Gastrocnemius medialis (tissue), 4 donors: ENCODE measurements at regions not wholly inside any gene's neighbourhood (a gene's known extent, or its start where the extent isn't known, plus 50 kb on each side); places are given as distances from the start of the nearest gene placed in this dataset.

ENCODE experiments used
- ATAC-seq, 2 donors: fragments of 150-250 bp; one replicate each; pipeline ENCODE4 v1.9.1; 2016
- DNase-seq, 2 donors: peaks; one replicate each; pipeline ENCODE4 v3.0.0-alpha.2; 2019
- H3K27ac ChIP-seq, 4 donors: fragments of 200-600 bp; sonication (generic); 1 replicate in 1 of 4; 2 replicates in 3 of 4; pipeline ENCODE4 v1.5.1; 2016 to 2018; ENCODE audit warnings: mild to moderate bottlenecking in 2 of 4, moderate library complexity in 1 of 4
- H3K27me3 ChIP-seq, 3 donors: fragments of 200-600 bp; sonication (generic) in 2 of 3; 1 replicate in 1 of 3; 2 replicates in 2 of 3; pipeline versions ENCODE4 v1.5.1 to v1.6.0; 2016 to 2019; ENCODE audit warnings: mild to moderate bottlenecking in 1 of 3, moderate library complexity in 1 of 3
- H3K36me3 ChIP-seq, 2 donors: fragments of 200-600 bp; sonication (generic) in 1 of 2; one replicate each; pipeline ENCODE4 v1.5.1; 2017 to 2018
- H3K4me1 ChIP-seq, 2 donors: fragments of 200-600 bp; sonication (generic) in 1 of 2; one replicate each; pipeline ENCODE4 v1.5.1; 2016 to 2017; ENCODE audit warnings: mild to moderate bottlenecking in 2 of 2
- H3K4me3 ChIP-seq, 4 donors: fragments of 200-600 bp; sonication (generic) in 3 of 4; 1 replicate in 1 of 4; 2 replicates in 3 of 4; pipeline ENCODE4 v1.5.1; 2016 to 2019; ENCODE audit warnings: mild to moderate bottlenecking in 2 of 4
- H3K9me3 ChIP-seq, 3 donors: fragments of 200-600 bp; sonication (generic) in 2 of 3; 1 replicate in 1 of 3; 2 replicates in 2 of 3; pipeline ENCODE4 v1.5.1; 2016 to 2019
- CTCF ChIP-seq, 5 experiments: fragments of 450-650 bp in 3 of 5; fragments of 200-600 bp in 2 of 5; sonication (generic) in 2 of 5; IDR thresholded peaks in 4 of 5; conservative IDR thresholded peaks in 1 of 5; 1 replicate in 4 of 5; 2 replicates in 1 of 5; pipeline ENCODE4 v1.5.1; 2016 to 2019; ENCODE audit warnings: antibody characterized with exemption in 5 of 5, mild to moderate bottlenecking in 3 of 5, moderate library complexity in 3 of 5
- POLR2A ChIP-seq, 2 donors: fragments of 450-650 bp; IDR thresholded peaks; one replicate each; pipeline ENCODE4 v1.6.1; 2017; ENCODE audit warnings: antibody characterized with exemption in 2 of 2, mild to moderate bottlenecking in 2 of 2, moderate library complexity in 2 of 2
- in situ Hi-C, 4 donors: fragments of 200-750 bp; cut with MboI; loops; one replicate each; pipeline versions ENCODE4 v1.15.0 to v1.8.0; 2017; ENCODE audit warnings: low sequenced_read_pairs in 4 of 4
- intact Hi-C: fragments of 100-400 bp; cut with DNase I; formaldehyde crosslinking; loops from one replicate; pipeline ENCODE4 v1.15.1; 2023; ENCODE audit warnings: low total_unique reads

- in situ Hi-C loops (no loop called here), intact Hi-C loops (no loop called here)
- Histone ChIP-seq H3K4me3 (no peak overlapping the region), H3K9me3 (no peaks in the 10 kb centered on the region), H3K27ac (no peak overlapping the region), H3K27me3 (peaks cover 0 to 3% (median 0%) of the 10 kb centered on the region in 3 donors), H3K36me3 (no peaks in the 10 kb centered on the region), H3K4me1 (no peaks in the 10 kb centered on the region)
- no peak for TF ChIP-seq CTCF (IDR thresholded peaks at IDR 0.05 in 4 of 5, conservative IDR thresholded peaks at IDR 0.05 in 1 of 5)
- no peak for TF ChIP-seq POLR2A (IDR thresholded peaks at IDR 0.05)
- DNase-seq (no peak), ATAC-seq (no peak)
Observed at GRCh38 chr14:22699801-22700564, 55.8 kb upstream of the OR6J1 start.

DNA sequence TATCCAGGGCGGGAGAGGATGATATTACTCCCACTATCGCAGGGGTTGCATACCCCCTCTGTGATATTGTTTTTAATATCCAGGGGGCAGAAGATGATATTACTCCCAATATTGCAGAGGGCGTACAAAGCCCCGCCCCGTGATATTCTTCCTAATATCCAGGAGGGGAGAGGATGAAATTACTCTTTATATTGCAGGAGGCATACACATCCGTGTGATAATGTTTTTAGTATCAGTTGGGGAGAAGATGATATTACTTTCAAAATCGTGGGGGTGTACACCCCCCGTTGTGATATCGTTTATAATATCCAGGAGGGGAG, 52.9 kb upstream of the OXA1L start:
- peak overlapping the region; percentile 17 to 45 (median 42) for H3K4me3 ChIP-seq
- TF ChIP-seq POLR2A (IDR thresholded peaks at IDR 0.05) (no peak), CTCF (IDR thresholded peaks at IDR 0.05 in 4 of 5, conservative IDR thresholded peaks at IDR 0.05 in 1 of 5) (no peak)
- in situ Hi-C loops: no loop called here
- intact Hi-C loops: no loop called here
- DNase-seq (no peak), ATAC-seq (no peak)
- no peaks in the 10 kb centered on the region for H3K36me3 ChIP-seq
- H3K9me3 ChIP-seq: no peaks in the 10 kb centered on the region
- no peak overlapping the region for H3K27ac ChIP-seq
- H3K27me3 ChIP-seq: peaks cover 14 to 29% (median 17%) of the 10 kb centered on the region in 3 donors
- H3K4me1 ChIP-seq: no peaks in the 10 kb centered on the region

DNA sequence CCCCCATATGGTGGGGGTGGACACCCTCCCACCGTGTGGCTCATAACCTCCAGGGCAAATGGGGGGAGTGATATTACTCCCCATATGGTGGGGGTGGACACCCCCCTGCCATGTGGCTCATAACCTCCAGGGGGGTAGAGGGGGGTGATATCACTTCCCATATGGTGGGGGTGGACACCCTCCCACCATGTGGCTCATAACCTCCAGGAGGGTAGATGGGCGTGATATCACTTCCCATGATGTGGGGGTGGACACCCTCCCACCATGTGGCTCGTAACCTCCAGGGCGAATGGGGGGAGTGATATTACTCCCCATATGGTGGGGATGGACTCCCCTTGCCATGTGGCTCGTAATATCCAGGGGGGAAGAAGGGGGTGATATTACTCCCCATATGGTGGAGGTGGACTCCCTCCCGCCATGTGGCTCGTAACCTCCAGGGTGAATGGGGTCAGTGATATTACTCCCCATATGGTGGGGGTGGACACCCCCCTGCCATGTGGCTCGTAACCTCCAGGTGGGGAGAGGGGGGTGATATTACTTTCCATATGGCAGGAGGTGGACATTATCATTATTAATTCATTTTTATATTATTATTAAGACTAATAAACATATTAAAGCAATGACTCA, 51.2 kb upstream of the OXA1L start:
- ATAC-seq: no peak
- intact Hi-C loops (no loop called here), in situ Hi-C loops (no loop called here)
- H3K27ac ChIP-seq: no peak overlapping the region
- no peak for DNase-seq
- no peaks in the 10 kb centered on the region for H3K9me3 ChIP-seq
- no peaks in the 10 kb centered on the region for H3K36me3 ChIP-seq
- no peak for TF ChIP-seq CTCF (IDR thresholded peaks at IDR 0.05 in 4 of 5, conservative IDR thresholded peaks at IDR 0.05 in 1 of 5)
- TF ChIP-seq POLR2A (IDR thresholded peaks at IDR 0.05): no peak
- peaks cover 14 to 26% (median 17%) of the 10 kb centered on the region in 3 donors for H3K27me3 ChIP-seq
- no peaks in the 10 kb centered on the region for H3K4me1 ChIP-seq
- no peak overlapping the region for H3K4me3 ChIP-seq

GRCh38 chr14:22715890-22716289, 50.6 kb upstream of the OXA1L start:
- Histone ChIP-seq H3K4me3 (no peak overlapping the region), H3K36me3 (no peaks in the 10 kb centered on the region), H3K27ac (no peak overlapping the region), H3K4me1 (no peaks in the 10 kb centered on the region), H3K27me3 (peaks cover 11 to 20% (median 17%) of the 10 kb centered on the region in 3 donors), H3K9me3 (no peaks in the 10 kb centered on the region)
- ATAC-seq (no peak), DNase-seq (no peak)
- in situ Hi-C loops (no loop called here), intact Hi-C loops (no loop called here)
- TF ChIP-seq CTCF (IDR thresholded peaks at IDR 0.05 in 4 of 5, conservative IDR thresholded peaks at IDR 0.05 in 1 of 5) (no peak), POLR2A (IDR thresholded peaks at IDR 0.05) (no peak)
